Liver (tissue), 3 donors: ENCODE measurements at regions not wholly inside any gene's neighbourhood (a gene's known extent, or its start where the extent isn't known, plus 50 kb on each side); places are given as distances from the start of the nearest gene placed in this dataset.
A peak's percentile ranks its signal among the peaks of the same experiment; 100 is the strongest.

Experiments used
- ATF3 ChIP-seq: IDR thresholded peaks from 2 replicates; pipeline ENCODE4 v1.6.1; 2016; ENCODE audit warnings: antibody characterized with exemption
- CTCF ChIP-seq: fragments of 150-350 bp; IDR thresholded peaks from 2 replicates; pipeline ENCODE4 v1.5.1; 2017; ENCODE audit warnings: improper control_type of control experiment, low read depth, low read length; ENCODE audit not compliant: missing input control
- HNF4A ChIP-seq, 2 donors: conservative IDR thresholded peaks; 2 replicates each; pipeline ENCODE4 v1.6.1; 2016; ENCODE audit warnings: antibody characterized with exemption in 2 of 2, mild to moderate bottlenecking in 2 of 2
- TAF1 ChIP-seq: conservative IDR thresholded peaks from 2 replicates; pipeline ENCODE4 v1.6.1; 2016; ENCODE audit warnings: antibody characterized with exemption, mild to moderate bottlenecking
- donor health status: healthy.
- donor health status: healthy.

GRCh38 chr7:138235207-138235606 lies 158.9 kb downstream of the AKR1D1 start:
- TF ChIP-seq CTCF (no peak), HNF4A (conservative IDR thresholded peaks at IDR 0.05) (peak; percentile 65 to 69), TAF1 (no peak), ATF3 (peak; percentile 60)
